Renal pelvis (tissue), 1 donor: ENCODE measurements at regions not wholly inside any gene's neighbourhood (a gene's known extent, or its start where the extent isn't known, plus 50 kb on each side); places are given as distances from the start of the nearest gene placed in this dataset.

Experiments used
- DNase-seq: peaks from one replicate; pipeline ENCODE4 v3.0.0-alpha.2; 2013

DNA sequence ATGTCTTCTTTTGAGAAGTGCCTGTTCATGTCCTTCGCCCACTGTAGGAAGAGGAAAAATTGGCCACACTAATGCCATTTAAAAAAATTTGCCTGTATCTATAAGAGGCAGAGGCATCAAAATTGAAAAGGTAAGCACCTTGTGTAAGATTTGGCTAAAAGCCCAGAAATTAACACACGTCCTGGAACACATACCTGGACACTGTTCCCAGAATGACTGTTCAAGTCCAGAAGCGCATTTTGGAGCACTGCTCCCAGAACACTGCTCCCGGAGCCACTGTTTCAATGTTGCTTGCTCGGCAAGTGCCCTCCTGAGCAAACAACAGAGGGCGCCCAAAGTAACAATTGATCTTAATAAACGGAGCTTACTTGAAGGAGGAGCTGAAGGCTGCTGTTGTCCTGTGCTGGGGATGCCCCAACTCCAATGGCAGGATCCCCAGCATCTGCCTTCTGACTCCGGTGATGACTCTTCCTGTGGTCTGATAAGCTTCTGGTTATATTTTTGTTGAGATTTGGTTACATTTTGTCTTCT is 1958.6 kb downstream of the C4orf33 start:
- DNase-seq: no peak

DNA sequence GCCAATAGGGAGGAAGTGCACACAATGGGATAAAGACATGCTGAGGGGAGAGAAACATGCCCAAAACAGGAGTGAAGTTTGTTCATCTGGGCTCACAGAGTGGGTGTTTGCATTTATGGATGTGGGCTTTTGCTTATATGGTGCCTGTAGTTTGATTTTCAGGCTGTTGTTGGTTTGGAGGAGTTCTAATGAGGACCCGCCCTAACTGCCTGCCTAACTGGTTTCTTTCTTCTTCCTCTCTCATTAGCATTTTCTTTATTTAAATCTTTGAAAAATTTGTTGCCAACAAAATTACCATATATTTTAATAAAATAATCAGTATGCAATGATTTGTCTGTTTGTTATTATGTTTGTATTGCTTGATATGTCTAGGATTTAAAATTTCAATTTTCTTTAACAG is 1965.8 kb downstream of the C4orf33 start:
- DNase-seq: no peak

DNA sequence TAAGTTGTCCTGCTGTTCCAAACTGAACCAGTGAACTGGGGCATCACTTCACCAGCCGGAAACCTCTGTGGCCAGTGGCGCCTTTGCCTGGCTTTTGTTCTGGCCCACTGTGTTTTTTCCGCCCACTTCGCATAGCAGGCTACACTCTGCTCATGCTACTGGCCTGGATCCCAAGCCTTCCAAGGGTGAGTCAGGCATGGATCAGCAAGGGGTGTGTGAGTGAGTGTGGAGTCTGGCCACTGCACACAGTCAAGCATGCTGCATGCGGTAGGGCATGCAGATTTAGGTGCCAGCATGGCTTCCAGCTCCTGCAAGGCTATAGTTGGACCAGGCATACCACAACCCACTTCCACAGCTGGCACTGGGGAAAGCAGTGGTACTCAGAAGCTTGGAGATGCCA is 1967.9 kb downstream of the C4orf33 start:
- no peak for DNase-seq

DNA sequence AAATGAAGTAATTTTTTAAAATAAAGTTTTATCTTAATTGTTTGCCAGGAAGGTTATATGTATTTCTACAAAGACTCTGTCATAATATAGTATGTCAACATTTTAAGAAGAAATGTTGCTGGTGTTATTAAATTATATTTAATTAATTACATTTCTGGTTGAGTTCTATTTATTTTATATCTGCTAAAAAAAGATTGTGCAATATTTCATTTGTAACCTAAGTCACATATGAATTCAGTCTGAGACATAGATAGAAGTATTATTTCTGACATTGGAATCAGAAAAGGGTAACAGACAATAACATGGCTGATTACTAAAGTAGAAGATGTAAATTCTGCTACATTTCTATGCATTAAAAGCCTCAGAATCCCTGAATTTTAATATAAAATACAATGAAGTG is 1985.1 kb downstream of the C4orf33 start:
- no peak for DNase-seq

DNA sequence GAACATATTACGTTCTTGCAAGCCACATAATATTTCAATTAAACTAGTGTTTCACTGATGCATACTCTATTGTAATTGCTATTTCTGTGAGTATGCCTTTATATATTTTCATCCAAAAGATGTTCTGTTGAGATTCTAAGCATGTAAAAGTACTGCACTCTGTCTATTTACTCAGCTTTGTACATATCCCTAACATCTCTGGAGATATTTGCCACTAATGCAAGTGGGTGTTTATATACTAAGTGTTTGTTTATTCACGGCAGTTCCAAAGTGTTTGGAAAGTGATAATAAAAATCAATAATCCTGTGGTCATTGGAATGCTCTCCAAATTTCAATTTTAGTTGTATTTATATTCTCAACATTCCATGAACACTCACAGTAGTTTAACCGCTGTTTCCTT is 1989.0 kb downstream of the C4orf33 start:
- DNase-seq: no peak

DNA sequence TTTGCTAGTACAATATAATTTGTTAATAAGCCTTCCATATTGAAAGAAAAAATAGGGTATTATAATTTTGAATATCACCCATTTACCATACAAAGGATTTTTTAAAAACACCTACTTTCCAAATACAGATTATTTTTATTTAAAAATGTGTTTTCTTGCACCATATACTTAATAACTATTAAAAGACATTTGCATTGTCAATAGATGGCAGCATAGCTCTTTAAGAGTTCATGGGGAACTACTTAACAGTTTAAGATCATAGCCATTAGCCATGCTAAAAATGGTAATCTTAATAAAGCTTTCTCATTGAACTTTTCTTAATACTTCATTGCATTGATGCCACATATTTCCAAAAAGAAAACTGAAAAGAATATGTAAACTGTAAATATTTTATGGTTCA is 1995.9 kb downstream of the C4orf33 start:
- peak; percentile 28 for DNase-seq

DNA sequence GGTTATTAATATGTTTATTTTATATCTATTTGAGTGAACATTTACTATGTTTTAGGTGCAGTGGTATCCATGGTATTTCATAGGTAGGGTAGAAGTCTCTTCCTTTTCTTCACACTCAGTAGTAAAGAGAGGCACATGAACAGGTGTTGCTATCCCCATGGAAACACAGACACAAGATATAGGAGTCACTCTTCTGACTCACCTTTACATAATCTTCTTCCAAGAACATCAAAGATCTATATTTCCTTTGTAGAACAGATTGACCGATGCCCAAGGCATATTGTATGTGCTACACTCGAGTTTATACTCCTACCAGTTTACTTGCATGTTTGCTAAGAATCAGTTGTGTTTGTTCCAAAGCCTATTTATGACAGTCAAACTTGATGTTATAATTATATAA is 1997.4 kb downstream of the C4orf33 start:
- DNase-seq: no peak

DNA sequence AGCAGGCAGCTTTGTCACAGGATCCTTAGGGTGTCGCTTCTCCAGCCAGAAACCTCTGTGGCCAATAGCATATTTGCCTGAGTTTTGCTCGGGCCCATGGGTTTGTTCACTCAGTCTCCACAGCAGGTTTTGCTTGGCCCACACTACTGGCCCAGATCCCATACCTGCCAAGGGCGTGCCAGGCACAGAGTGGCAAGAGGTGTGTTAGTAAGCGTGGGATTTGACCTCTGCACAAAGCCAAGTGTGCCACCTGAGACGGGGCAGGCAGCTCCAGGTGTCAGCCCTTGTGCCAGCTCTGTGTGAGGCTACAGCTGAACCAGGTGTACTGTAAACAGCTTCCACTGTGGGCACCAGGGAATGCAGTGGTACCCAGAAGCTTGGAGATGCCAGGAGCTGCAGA is 2003.0 kb downstream of the C4orf33 start:
- DNase-seq: no peak

DNA sequence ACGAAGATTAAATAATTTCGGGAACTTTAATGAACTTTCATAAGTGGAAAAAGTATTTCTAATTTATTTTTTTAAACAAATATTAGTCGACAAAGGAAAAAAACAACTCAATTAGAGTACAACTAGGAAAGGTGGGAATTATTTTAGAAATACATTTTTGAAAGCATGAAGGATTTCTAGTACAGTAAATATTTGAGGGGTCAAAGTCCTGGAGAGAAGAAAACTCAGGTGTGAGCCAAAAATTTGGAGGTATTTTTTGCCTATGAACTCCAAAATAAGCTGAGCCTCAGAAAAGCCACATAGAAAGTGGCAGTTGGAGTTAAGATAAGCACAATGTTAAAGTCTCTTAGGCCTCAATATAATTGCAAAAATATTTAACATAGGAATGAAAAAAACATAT is 2017.3 kb downstream of the C4orf33 start:
- DNase-seq: no peak

DNA sequence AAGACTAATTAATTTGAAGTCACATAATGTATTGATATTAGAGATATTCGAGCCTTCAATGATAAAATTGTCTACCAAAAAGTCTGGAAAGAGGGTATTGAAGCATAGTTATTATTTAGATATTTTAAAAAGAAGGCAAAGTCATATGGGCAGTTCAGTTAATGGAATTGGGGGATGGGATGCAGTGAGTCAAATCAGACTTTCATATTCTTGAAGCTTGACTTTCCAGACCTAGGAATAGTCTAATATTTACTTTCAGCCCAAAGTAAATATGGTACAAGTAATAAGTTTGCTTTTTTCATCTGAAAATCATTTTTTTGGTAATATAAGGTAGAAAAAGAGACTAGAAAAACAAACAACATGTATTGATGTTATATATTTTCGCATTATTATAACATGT is 2017.8 kb downstream of the C4orf33 start:
- DNase-seq: no peak

DNA sequence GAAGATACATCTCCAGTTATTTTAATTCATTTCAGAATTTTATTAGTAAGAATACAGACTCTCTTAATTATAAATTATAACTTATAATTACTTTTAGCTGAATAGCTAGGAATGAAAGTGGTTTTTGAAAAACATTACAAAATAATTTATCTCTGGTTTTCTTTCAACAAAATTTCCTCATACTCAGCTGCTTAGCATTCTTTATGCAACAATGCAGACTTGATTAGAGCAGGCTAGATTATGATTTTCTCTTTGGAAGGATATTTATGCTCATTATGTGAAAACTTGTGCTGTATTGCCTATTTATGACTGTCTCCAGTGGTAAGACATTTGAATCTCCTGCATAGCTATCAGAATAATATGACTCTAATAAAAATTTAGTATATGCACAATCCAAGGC is 2023.7 kb downstream of the C4orf33 start:
- DNase-seq: no peak

DNA sequence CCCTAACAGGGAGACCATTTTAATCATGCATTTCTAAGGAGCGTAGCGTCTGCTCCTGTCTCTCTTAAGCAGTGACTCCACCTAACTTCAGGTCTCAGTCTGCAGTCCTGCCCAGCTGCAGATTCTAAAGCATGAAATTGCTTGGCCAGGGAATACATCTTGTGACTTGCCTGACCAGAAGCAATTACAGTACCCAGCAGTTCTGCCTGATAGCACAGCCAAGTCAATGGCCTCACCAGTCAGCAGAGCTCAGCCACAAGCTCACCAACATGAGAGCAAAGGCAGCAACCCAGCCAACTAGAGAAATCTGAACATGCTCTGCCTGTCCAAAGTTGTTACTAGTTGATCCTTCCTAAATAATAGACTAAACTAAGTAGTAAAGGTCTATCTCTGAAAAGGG is 2011.9 kb upstream of the PCDH10 start:
- DNase-seq: no peak

DNA sequence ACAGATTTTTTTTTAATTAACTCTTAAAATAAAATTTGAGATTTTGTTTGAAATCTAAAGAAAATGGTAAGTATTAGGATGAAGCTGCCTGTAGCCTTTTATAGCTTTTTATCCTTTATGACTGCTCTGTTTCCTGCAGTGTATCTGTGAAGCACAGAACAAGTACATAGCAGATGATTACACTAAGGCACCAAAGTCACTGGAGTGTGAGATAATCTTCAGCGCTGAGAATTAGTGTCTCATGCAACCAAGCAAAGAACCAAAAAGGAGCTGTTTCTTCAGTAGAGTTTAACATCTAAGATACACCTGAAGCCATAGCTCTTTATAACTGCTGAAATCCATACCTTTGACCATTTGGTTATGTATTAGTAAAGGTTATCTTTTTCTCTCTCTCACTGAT is 1989.8 kb upstream of the PCDH10 start:
- no peak for DNase-seq

DNA sequence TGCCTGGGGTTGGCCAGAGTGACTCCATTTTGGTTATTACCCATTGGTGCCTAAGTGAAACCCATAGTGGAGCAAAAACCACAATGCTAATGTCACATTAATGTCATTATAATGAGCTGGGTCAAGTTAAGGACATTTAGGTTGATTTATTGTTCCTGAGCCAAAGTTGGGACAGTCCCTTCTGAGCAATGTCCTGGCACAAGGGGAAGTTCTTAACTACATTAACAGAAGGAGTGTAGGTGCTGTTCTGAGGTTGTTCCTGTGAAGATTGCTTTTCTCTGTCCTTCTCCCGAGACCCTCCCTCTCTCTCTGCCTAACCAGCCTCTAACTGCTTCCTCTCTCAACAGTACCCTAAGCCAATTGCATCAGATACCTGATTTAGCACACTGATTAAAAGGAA is 1956.8 kb upstream of the PCDH10 start:
- no peak for DNase-seq

DNA sequence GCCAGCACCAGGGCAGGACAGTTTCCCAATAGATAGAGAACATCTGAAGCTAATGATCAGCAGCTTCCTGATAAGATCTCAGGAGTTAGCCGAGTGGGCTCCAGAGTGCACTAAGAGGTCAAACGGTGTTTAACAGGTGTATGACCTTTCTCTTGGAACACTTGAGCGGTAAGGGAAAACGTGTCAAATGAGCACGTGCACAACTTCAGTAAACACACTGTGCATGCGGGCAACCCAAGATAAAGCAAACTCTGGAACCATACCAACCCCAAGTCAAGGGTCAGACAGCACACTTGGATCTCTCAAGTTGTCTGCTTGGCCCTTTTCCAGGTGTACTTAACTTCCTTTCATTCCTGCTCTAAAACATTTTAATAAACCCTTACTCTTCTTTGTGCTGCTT is 1941.5 kb upstream of the PCDH10 start:
- DNase-seq: no peak

DNA sequence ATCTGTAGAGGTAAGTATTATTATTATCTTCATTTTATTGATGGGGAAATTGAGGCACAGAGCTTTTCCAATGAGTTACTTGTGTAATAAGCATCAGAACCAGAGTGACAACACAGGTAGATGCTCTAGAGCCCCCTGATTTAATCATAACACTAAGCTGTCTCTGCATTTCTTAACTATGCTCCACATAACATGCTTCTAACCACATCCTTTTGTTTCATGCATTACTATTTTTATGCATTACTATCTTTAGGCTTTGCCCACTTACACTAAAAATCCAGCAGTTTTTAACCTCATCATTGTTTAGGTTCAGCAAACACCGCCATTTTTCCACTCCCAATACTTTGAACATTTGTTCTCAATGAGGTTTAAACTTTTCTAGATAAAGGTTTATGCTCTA is 1900.8 kb upstream of the PCDH10 start:
- no peak for DNase-seq

DNA sequence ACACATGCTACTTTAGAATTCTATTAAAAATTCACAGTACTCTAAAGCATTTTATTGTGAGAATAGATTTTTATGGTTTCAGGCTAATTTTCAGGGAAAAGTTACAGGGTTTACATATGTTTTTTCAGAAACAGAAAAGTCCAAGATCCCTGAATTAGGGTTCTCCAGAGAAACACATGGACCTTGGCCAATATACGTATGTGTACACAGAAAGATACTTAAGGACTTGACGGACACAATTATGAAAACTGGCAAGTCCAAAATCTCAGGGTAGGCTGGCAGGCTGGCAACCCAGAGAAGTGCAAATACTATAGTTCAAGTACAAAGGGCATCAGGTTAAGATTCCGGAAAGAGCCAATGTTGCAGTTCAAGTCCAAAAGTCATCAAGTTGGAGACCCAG is 1897.8 kb upstream of the PCDH10 start:
- DNase-seq: no peak

DNA sequence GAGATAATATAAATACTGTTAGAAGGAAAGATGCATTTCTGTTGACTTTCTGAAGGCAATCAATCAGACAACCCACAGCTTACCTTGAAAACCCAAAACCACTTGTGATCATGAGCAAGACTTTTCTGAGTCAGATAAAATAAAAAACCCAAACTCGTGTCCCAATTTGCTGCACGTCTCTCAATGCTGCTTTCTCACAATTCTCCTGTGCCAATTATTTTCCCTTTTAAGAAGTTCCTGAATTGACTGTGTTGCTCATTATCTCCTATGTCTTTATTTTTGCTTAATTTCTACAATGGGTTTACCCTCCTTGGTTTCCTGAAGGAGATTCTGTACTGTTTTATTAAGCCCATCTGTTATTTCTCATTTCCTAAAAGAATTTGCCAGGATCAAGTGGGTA is 1891.9 kb upstream of the PCDH10 start:
- DNase-seq: no peak

DNA sequence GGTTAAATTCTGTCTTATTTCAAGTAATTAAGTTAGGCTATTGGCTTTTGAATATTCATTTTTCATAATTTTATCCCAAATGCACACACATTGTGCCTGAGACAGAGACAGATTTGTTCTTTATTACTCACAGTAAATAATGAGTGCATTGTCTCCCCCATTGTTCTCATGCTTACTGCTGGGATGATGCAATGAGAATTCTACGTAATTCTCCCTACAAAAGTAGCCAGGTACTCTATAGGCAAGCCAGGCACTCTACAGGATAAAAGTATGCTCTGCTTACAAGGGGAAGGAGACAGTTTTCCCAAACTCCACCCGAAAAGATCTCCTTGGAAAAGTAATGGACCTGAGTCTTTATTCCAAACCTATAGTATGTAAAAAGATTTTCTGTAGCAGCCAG is 1890.7 kb upstream of the PCDH10 start:
- DNase-seq: no peak

DNA sequence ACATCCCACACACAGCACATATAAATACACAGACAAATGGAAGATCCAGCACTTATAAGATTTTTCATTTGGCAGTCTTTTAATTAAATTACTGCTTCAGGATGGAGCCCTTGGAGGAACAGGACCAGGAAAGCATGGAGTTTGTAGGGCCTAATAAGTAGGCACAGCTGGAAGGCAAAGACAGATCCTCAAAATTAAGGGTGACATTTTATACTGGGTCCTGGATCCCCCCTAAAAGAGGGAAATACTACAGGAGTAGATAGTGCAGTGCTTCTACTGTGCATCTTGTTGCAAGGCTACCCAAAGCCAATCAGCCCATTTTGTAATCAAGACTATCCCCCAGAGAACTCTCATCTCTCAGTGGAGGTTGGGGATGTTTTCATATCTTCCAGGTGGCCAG is 1860.7 kb upstream of the PCDH10 start:
- DNase-seq: no peak

DNA sequence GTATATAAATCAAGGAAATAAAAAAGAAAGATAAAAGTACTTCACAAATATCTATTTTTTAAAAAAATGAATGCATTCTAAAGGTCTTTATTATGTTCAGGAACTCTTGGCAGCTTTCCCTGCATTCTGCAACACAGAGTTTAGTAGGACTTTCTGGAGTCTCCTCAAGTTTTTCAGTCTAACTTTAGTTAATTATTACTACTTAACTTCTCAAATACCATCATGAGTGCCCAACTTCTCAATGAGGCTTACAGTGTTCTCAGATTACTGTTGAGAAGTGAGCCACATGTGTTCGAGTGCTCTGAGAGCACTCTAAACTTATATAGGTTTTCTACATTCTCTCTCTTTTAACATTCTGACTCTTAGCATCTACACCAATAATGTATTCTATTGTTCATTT is 1852.9 kb upstream of the PCDH10 start:
- DNase-seq: no peak

DNA sequence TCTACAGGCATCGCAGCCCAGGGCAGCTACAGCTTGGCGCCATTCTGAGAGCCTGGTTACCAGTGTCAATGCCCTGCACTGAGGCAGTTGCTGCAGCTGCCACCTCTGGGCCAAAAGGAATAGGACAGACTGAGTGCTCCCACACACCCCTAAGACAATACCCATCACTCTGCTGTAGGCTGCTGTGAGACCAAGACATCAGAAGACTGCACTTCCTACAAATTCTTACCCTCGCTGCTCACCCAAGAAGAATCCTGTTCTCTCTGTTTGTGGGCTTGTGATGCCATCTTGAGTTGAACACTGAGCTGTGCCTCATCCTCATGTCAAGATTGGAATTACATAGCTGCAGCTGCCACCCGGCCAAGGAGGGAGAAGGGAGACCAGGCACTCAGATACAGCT is 1847.0 kb upstream of the PCDH10 start:
- no peak for DNase-seq

DNA sequence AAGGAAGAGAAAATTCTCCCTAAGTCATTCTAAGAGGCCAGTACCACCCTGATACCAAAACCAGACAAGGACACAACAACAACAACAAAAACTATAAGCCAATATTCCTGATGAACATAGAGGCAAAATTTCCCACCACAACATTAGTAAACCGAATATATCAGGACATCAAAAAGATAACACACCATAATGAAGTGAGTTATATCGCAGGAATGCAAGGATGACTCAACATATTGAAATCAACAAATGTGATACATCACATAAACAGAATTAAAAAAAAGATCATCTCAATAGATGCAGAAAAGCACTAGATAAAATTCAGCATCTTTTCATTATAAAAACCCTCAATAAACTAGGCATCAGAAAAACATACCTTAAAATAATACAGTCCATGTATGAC is 1844.4 kb upstream of the PCDH10 start:
- no peak for DNase-seq

DNA sequence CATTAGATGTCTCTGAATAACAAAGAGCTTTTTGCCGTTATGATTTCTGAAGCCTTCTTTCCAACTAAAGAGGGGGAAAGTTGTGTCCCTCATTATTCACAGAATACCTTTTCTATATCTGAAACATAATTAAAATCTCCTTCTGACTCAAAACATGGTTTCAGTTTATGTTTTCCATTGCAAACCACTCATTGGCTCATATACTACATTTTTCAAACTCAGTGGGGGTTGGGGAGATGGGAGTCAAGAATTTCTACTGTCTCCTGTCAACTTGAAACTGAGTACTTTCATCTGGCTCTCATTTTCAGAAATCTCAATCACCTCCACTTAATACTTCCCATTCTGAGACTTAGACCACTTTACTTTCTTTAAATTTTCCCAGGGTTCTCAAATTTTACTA is 1839.5 kb upstream of the PCDH10 start:
- DNase-seq: no peak

DNA sequence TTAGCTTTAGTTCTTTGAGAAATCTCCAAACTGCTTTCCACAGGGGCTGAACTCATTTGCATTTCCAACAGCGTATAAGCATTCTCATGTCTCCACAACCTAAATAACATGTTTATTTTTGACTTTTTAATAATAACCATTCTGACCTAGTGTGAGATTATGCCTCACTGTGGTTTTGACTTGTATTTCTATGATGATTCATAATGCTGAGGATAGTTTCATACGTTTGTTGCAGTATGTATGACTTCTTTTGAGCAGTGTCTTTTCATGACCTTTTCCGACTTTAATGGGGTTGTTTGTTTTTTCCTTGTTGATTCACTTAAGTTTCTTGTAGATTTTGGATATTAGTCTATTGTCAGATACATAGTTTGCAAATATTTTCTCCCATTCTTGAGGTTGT is 1833.0 kb upstream of the PCDH10 start:
- DNase-seq: no peak
